G401.6 (cell line): ENCODE measurements at regions not wholly inside any gene's neighbourhood (a gene's known extent, or its start where the extent isn't known, plus 50 kb on each side); places are given as distances from the start of the nearest gene placed in this dataset.
"Not testable (repeated sequence)": the region's sequence is repeated elsewhere in the genome, so short reads cannot be mapped to it uniquely, and the experiment has no call there.

Experiments
- FAIRE-seq: peaks from 2 replicates; lab custom pipeline; 2012; peaks lifted over from hg19 to GRCh38; lab: Jason Lieb, UNC

- not testable (repeated sequence) for FAIRE-seq
Measured at GRCh38 chr1:149635290-149635899, 51.7 kb downstream of the PPIAL4C start.

GRCh38 chr1:149636286-149637122 lies 52.9 kb downstream of the PPIAL4C start:
- not testable (repeated sequence) for FAIRE-seq

GRCh38 chr1:149638481-149638880 lies 54.8 kb downstream of the PPIAL4C start:
- FAIRE-seq = not testable (repeated sequence)

- not testable (repeated sequence) for FAIRE-seq
Measured at GRCh38 chr1:149638901-149639658, 55.4 kb downstream of the PPIAL4C start.

GRCh38 chr1:149641179-149641578 lies 57.5 kb downstream of the PPIAL4C start:
- not testable (repeated sequence) for FAIRE-seq

- FAIRE-seq = not testable (repeated sequence)
Measured at GRCh38 chr1:149644818-149645217, 61.2 kb downstream of the PPIAL4C start.

- FAIRE-seq = not testable (repeated sequence)
Measured at GRCh38 chr1:149646360-149647017, 62.8 kb downstream of the PPIAL4C start.

- not testable (repeated sequence) for FAIRE-seq
Measured at GRCh38 chr1:149647018-149647373, 63.3 kb downstream of the PPIAL4C start.

- FAIRE-seq = not testable (repeated sequence)
Measured at GRCh38 chr1:149657750-149658149, 74.1 kb downstream of the PPIAL4C start.

GRCh38 chr1:149658175-149658574 lies 74.5 kb downstream of the PPIAL4C start:
- not testable (repeated sequence) for FAIRE-seq

GRCh38 chr1:149664624-149665023 lies 81.0 kb downstream of the PPIAL4C start:
- FAIRE-seq = not testable (repeated sequence)

- FAIRE-seq = not testable (repeated sequence)
Measured at GRCh38 chr1:149665033-149665432, 81.4 kb downstream of the PPIAL4C start.

GRCh38 chr1:149665528-149665927 lies 81.9 kb downstream of the PPIAL4C start:
- not testable (repeated sequence) for FAIRE-seq

- not testable (repeated sequence) for FAIRE-seq
Measured at GRCh38 chr1:149673231-149673909, 89.7 kb downstream of the PPIAL4C start.

GRCh38 chr1:149674921-149675320 lies 91.3 kb downstream of the PPIAL4C start:
- FAIRE-seq = not testable (repeated sequence)

- not testable (repeated sequence) for FAIRE-seq
Measured at GRCh38 chr1:149677359-149677758, 93.7 kb downstream of the PPIAL4C start.

GRCh38 chr1:149686593-149687238 lies 95.8 kb upstream of the FCGR1A start:
- not testable (repeated sequence) for FAIRE-seq

GRCh38 chr1:149691399-149691798 lies 91.1 kb upstream of the FCGR1A start:
- not testable (repeated sequence) for FAIRE-seq

- not testable (repeated sequence) for FAIRE-seq
Measured at GRCh38 chr1:149692804-149693539, 89.5 kb upstream of the FCGR1A start.

GRCh38 chr1:149695066-149695465 lies 87.4 kb upstream of the FCGR1A start:
- FAIRE-seq = not testable (repeated sequence)
